ENCODE measurements at regions not wholly inside any gene's neighbourhood (a gene's known extent, or its start where the extent isn't known, plus 50 kb on each side); places are given as distances from the start of the nearest gene placed in this dataset.
"Not testable (repeated sequence)": the region's sequence is repeated elsewhere in the genome, so short reads cannot be mapped to it uniquely, and the experiment has no call there.

- 83% methylated on average over 1 of the region's 2 CpGs for WGBS
- Histone ChIP-seq H3K9ac (ENCODE audit: low read length) (no peak overlapping the region), H3K23ac (ENCODE audit: low read length in 2 of 2) (no peak overlapping the region)
These were observed 1386.5 kb downstream of the RPIA start for GRCh38 chr2:90077948-90078347.

GRCh38 chr2:90079374-90079773 is 1387.9 kb downstream of the RPIA start:
- Histone ChIP-seq H2BK120ac (ENCODE audit: low read depth, low read length) (no peak overlapping the region), H4K91ac (ENCODE audit: low read length) (no peak overlapping the region), H3K9ac (ENCODE audit: low read length) (no peak overlapping the region), H3K27me3 (ENCODE audit: control insufficient read depth in 1 of 2, insufficient read depth in 1 of 2, low read length in 2 of 2) (peaks cover 0 to 21% of the 10 kb centered on the region in 2 experiments), H3K4me1 (ENCODE audit: control insufficient read depth, insufficient read depth, low read depth, low read length) (no peaks in the 10 kb centered on the region), H3K14ac (ENCODE audit: low read length in 2 of 2) (no peak overlapping the region), H3K23ac (ENCODE audit: low read length in 2 of 2) (no peak overlapping the region), H2BK5ac (ENCODE audit: low read depth, low read length, poor library complexity, severe bottlenecking) (no peak overlapping the region), H3K4ac (ENCODE audit: low read depth in 1 of 2, low read length in 2 of 2) (no peak overlapping the region), H2BK15ac (ENCODE audit: low read depth, poor library complexity, severe bottlenecking) (no peak overlapping the region), H3K27ac (ENCODE audit: low read length, poor library complexity, severe bottlenecking) (no peak overlapping the region), H3K9me3 (ENCODE audit: control insufficient read depth, low read length) (no peaks in the 10 kb centered on the region), H3K4me3 (ENCODE audit: insufficient read depth in 1 of 2, low read depth in 1 of 2, low read length in 2 of 2) (no peak overlapping the region), H3K4me2 (ENCODE audit: low read length, poor library complexity, severe bottlenecking) (no peak overlapping the region), H2AK5ac (ENCODE audit: low read length, severe bottlenecking) (no peak overlapping the region), H2AFZ (ENCODE audit: low read depth, low read length) (no peak overlapping the region), H3K36me3 (ENCODE audit: control insufficient read depth in 1 of 2, insufficient read depth in 2 of 2, low read depth in 1 of 2, low read length in 2 of 2) (no peaks in the 10 kb centered on the region), H2BK12ac (ENCODE audit: low read length in 2 of 2) (no peak overlapping the region), H4K8ac (ENCODE audit: low read length) (no peak overlapping the region), H3K18ac (ENCODE audit: low read depth in 1 of 2, low read length in 2 of 2) (no peak overlapping the region), H3K79me1 (replicated peaks; ENCODE audit: low read length, poor library complexity, severe bottlenecking) (no peaks in the 10 kb centered on the region)
- no peak for DNase-seq
- 40% methylated on average over 3 of the region's 5 CpGs for WGBS

More at GRCh38 chr2:90077948-90078347, 1386.5 kb downstream of the RPIA start:
- Histone ChIP-seq H3K4me1 (ENCODE audit: control insufficient read depth, insufficient read depth, low read depth, low read length) (no peaks in the 10 kb centered on the region), H2BK120ac (ENCODE audit: low read depth, low read length) (no peak overlapping the region), H3K4me3 (ENCODE audit: insufficient read depth in 1 of 2, low read depth in 1 of 2, low read length in 2 of 2) (no peak overlapping the region), H2AK5ac (ENCODE audit: low read length, severe bottlenecking) (no peak overlapping the region), H3K36me3 (ENCODE audit: control insufficient read depth in 1 of 2, insufficient read depth in 2 of 2, low read depth in 1 of 2, low read length in 2 of 2) (no peaks in the 10 kb centered on the region), H3K27ac (ENCODE audit: low read length, poor library complexity, severe bottlenecking) (no peak overlapping the region), H3K18ac (ENCODE audit: low read depth in 1 of 2, low read length in 2 of 2) (no peak overlapping the region), H2BK15ac (ENCODE audit: low read depth, poor library complexity, severe bottlenecking) (no peak overlapping the region), H2BK12ac (ENCODE audit: low read length in 2 of 2) (no peak overlapping the region), H3K14ac (ENCODE audit: low read length in 2 of 2) (no peak overlapping the region), H4K8ac (ENCODE audit: low read length) (no peak overlapping the region), H3K9me3 (ENCODE audit: control insufficient read depth, low read length) (no peaks in the 10 kb centered on the region), H3K4me2 (ENCODE audit: low read length, poor library complexity, severe bottlenecking) (no peak overlapping the region), H2AFZ (ENCODE audit: low read depth, low read length) (no peak overlapping the region), H2BK5ac (ENCODE audit: low read depth, low read length, poor library complexity, severe bottlenecking) (no peak overlapping the region), H3K27me3 (ENCODE audit: control insufficient read depth in 1 of 2, insufficient read depth in 1 of 2, low read length in 2 of 2) (peaks cover 0 to 27% of the 10 kb centered on the region in 2 experiments), H4K91ac (ENCODE audit: low read length) (no peak overlapping the region), H3K79me1 (replicated peaks; ENCODE audit: low read length, poor library complexity, severe bottlenecking) (no peaks in the 10 kb centered on the region), H3K4ac (ENCODE audit: low read depth in 1 of 2, low read length in 2 of 2) (no peak overlapping the region)
- no peak for DNase-seq

- H2BK120ac ChIP-seq (ENCODE audit: low read depth, low read length); H2BK15ac ChIP-seq (ENCODE audit: low read depth, poor library complexity, severe bottlenecking); H3K23ac ChIP-seq (ENCODE audit: low read length in 2 of 2); H3K27me3 ChIP-seq (ENCODE audit: control insufficient read depth in 1 of 2, insufficient read depth in 1 of 2, low read length in 2 of 2); H4K8ac ChIP-seq (ENCODE audit: low read length); H3K14ac ChIP-seq (ENCODE audit: low read length in 2 of 2); H2AK5ac ChIP-seq (ENCODE audit: low read length, severe bottlenecking); H3K36me3 ChIP-seq (ENCODE audit: control insufficient read depth in 1 of 2, insufficient read depth in 2 of 2, low read depth in 1 of 2, low read length in 2 of 2); H3K4me1 ChIP-seq (ENCODE audit: control insufficient read depth, insufficient read depth, low read depth, low read length); H3K4me2 ChIP-seq (ENCODE audit: low read length, poor library complexity, severe bottlenecking); H3K79me1 ChIP-seq (replicated peaks; ENCODE audit: low read length, poor library complexity, severe bottlenecking); H3K18ac ChIP-seq (ENCODE audit: low read depth in 1 of 2, low read length in 2 of 2); H3K9ac ChIP-seq (ENCODE audit: low read length); DNase-seq; H3K27ac ChIP-seq (ENCODE audit: low read length, poor library complexity, severe bottlenecking); H2AFZ ChIP-seq (ENCODE audit: low read depth, low read length); H4K91ac ChIP-seq (ENCODE audit: low read length); H3K4me3 ChIP-seq (ENCODE audit: insufficient read depth in 1 of 2, low read depth in 1 of 2, low read length in 2 of 2); H3K4ac ChIP-seq (ENCODE audit: low read depth in 1 of 2, low read length in 2 of 2); H2BK12ac ChIP-seq (ENCODE audit: low read length in 2 of 2); H3K9me3 ChIP-seq (ENCODE audit: control insufficient read depth, low read length); H2BK5ac ChIP-seq (ENCODE audit: low read depth, low read length, poor library complexity, severe bottlenecking): not testable (repeated sequence)
- 17% methylated on average over 1 of the region's 2 CpGs for whole genome bisulfite sequencing
These were observed 1396.3 kb downstream of the RPIA start for GRCh38 chr2:90087792-90088191.

- H4K8ac ChIP-seq (ENCODE audit: low read length); H2AFZ ChIP-seq (ENCODE audit: low read depth, low read length); H3K4me1 ChIP-seq (ENCODE audit: control insufficient read depth, insufficient read depth, low read depth, low read length); H3K4me3 ChIP-seq (ENCODE audit: insufficient read depth in 1 of 2, low read depth in 1 of 2, low read length in 2 of 2); H3K79me1 ChIP-seq (replicated peaks; ENCODE audit: low read length, poor library complexity, severe bottlenecking); H3K14ac ChIP-seq (ENCODE audit: low read length in 2 of 2); H4K91ac ChIP-seq (ENCODE audit: low read length); H2BK120ac ChIP-seq (ENCODE audit: low read depth, low read length); H3K18ac ChIP-seq (ENCODE audit: low read depth in 1 of 2, low read length in 2 of 2); H2BK15ac ChIP-seq (ENCODE audit: low read depth, poor library complexity, severe bottlenecking); H3K4ac ChIP-seq (ENCODE audit: low read depth in 1 of 2, low read length in 2 of 2); H2AK5ac ChIP-seq (ENCODE audit: low read length, severe bottlenecking); H3K27me3 ChIP-seq (ENCODE audit: control insufficient read depth in 1 of 2, insufficient read depth in 1 of 2, low read length in 2 of 2); H3K9me3 ChIP-seq (ENCODE audit: control insufficient read depth, low read length); H3K27ac ChIP-seq (ENCODE audit: low read length, poor library complexity, severe bottlenecking); H3K23ac ChIP-seq (ENCODE audit: low read length in 2 of 2); H2BK5ac ChIP-seq (ENCODE audit: low read depth, low read length, poor library complexity, severe bottlenecking); H3K9ac ChIP-seq (ENCODE audit: low read length); H3K4me2 ChIP-seq (ENCODE audit: low read length, poor library complexity, severe bottlenecking); DNase-seq; H2BK12ac ChIP-seq (ENCODE audit: low read length in 2 of 2); H3K36me3 ChIP-seq (ENCODE audit: control insufficient read depth in 1 of 2, insufficient read depth in 2 of 2, low read depth in 1 of 2, low read length in 2 of 2): not testable (repeated sequence)
- WGBS: no CpG with 5 or more reads among the region's 4 CpGs
These were observed 1402.2 kb downstream of the RPIA start for GRCh38 chr2:90093571-90094270.
